Upper lobe of left lung (tissue), 6 donors: ENCODE measurements at regions not wholly inside any gene's neighbourhood (a gene's known extent, or its start where the extent isn't known, plus 50 kb on each side); places are given as distances from the start of the nearest gene placed in this dataset.

Experiments
- ATAC-seq, 2 donors: fragments of 200-7000 bp; cut with Tn5 transposase; one replicate each; pipeline ENCODE4 v1.9.1; 2022; ENCODE audit warnings: mild to moderate bottlenecking in 2 of 2, moderate library complexity in 2 of 2; ENCODE audit not compliant: low FRiP score in 2 of 2
- DNase-seq, 2 donors: peaks; one replicate each; pipeline ENCODE4 v3.0.0-alpha.2; 2019 to 2020
- H3K27ac ChIP-seq, 4 donors: fragments of 200-600 bp; sonication (generic); one replicate each; pipeline ENCODE4 v1.5.1; 2016 to 2019
- H3K27me3 ChIP-seq, 4 donors: fragments of 200-600 bp; sonication (generic); one replicate each; pipeline ENCODE4 v1.5.1; 2017 to 2019
- H3K36me3 ChIP-seq, 4 donors: fragments of 200-600 bp; sonication (generic); one replicate each; pipeline ENCODE4 v1.5.1; 2016 to 2019
- H3K4me1 ChIP-seq, 4 donors: fragments of 200-600 bp; sonication (generic); one replicate each; pipeline ENCODE4 v1.5.1; 2018 to 2019
- H3K4me3 ChIP-seq, 4 donors: fragments of 200-600 bp; sonication (generic); one replicate each; pipeline ENCODE4 v1.5.1; 2017 to 2019; ENCODE audit warnings: mild to moderate bottlenecking in 2 of 4, moderate library complexity in 1 of 4
- H3K9me3 ChIP-seq, 4 donors: fragments of 200-600 bp; sonication (generic); one replicate each; pipeline ENCODE4 v1.5.1; 2018 to 2019
- EP300 ChIP-seq, 4 donors: sonication (generic); formaldehyde crosslinking; IDR thresholded peaks; one replicate each; pipeline ENCODE4 v1.5.1; 2017; ENCODE audit warnings: antibody characterized with exemption in 4 of 4, control low read depth in 2 of 4
- POLR2A ChIP-seq, 4 donors: fragments of 450-650 bp; IDR thresholded peaks; one replicate each; pipeline ENCODE4 v1.5.1; 2016 to 2017; ENCODE audit warnings: antibody characterized with exemption in 4 of 4, mild to moderate bottlenecking in 2 of 4
- POLR2AphosphoS5 ChIP-seq, 2 donors: sonication (generic); formaldehyde crosslinking; IDR thresholded peaks; one replicate each; pipeline ENCODE4 v1.5.1; 2017; ENCODE audit warnings: antibody characterized with exemption in 2 of 2
- WGBS, 2 donors: methylation state at CpG; one replicate each; pipeline ENCODE4 v1.1.5; 2017 to 2018; 5-methylcytosine and 5-hydroxymethylcytosine counted together
- TF ChIP-seq, protein P1 (sequence below), 6 experiments: fragments of 450-650 bp in 4 of 6; fragments of 200-600 bp in 2 of 6; sonication (generic) in 2 of 6; IDR thresholded peaks; one replicate each; pipeline ENCODE4 v1.5.1; 2016 to 2019; ENCODE audit warnings: antibody characterized with exemption in 6 of 6
- donor health status: DM: no; HTN: no; CAD: no; lungs with moderate emphysema.
- donor health status: DM: no; HTN: yes; CAD: no; lungs with severe emphysema.

DNA sequence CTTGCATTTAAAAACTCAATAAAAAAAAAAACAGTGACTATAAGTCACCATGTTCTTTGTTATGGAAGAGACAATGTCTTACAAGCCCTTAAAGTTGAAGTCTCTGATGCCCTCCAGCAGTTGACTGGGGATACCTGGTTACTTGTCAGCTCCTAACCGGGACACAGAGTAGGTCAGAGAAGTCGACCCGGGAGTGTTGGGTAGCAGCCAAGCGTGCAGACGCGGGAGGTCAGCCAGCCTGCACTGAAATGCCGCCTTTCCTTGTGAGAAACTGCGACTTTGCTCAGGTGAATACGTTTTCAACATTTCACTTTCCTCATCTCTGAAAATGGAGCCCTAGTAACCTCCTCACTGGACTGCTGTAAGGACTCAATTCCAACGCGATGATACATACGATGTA, 81.8 kb downstream of the F11 start:
- no peak for ATAC-seq
- no peaks in the 10 kb centered on the region for H3K9me3 ChIP-seq
- no peaks in the 10 kb centered on the region for H3K27me3 ChIP-seq
- no peak overlapping the region for H3K27ac ChIP-seq
- TF ChIP-seq, protein P1, sequence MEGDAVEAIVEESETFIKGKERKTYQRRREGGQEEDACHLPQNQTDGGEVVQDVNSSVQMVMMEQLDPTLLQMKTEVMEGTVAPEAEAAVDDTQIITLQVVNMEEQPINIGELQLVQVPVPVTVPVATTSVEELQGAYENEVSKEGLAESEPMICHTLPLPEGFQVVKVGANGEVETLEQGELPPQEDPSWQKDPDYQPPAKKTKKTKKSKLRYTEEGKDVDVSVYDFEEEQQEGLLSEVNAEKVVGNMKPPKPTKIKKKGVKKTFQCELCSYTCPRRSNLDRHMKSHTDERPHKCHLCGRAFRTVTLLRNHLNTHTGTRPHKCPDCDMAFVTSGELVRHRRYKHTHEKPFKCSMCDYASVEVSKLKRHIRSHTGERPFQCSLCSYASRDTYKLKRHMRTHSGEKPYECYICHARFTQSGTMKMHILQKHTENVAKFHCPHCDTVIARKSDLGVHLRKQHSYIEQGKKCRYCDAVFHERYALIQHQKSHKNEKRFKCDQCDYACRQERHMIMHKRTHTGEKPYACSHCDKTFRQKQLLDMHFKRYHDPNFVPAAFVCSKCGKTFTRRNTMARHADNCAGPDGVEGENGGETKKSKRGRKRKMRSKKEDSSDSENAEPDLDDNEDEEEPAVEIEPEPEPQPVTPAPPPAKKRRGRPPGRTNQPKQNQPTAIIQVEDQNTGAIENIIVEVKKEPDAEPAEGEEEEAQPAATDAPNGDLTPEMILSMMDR (IDR thresholded peaks at IDR 0.05), result no peak
- TF ChIP-seq POLR2AphosphoS5 (IDR thresholded peaks at IDR 0.05) (no peak), EP300 (IDR thresholded peaks at IDR 0.05) (no peak), POLR2A (IDR thresholded peaks at IDR 0.05) (no peak)
- H3K4me1 ChIP-seq, result no peaks in the 10 kb centered on the region
- no peak overlapping the region for H3K4me3 ChIP-seq
- 54 to 70% methylated on average over 12 of the region's 12 CpGs for WGBS, 2 donors
- no peak for DNase-seq
- no peaks in the 10 kb centered on the region for H3K36me3 ChIP-seq

DNA sequence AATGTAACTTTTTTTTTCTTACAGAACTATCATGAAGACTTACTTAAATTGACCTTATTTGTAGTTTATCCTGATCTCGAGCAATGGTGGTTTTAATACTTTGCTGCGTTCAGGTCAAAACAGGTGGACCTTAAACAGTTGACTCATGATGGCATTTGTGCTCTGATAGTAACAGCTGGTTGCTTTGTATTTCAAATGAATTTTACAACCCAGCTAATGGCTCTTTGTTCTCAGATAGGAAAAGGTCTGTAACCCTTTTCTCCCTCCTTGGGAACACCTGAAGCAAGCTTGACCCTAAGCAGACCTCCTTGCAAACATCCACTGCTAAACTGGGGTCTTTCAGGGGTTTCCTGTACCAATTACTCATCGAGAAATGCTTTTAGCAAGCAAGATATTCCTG, 79.2 kb downstream of the F11 start:
- ATAC-seq (no peak), DNase-seq (no peak)
- Histone ChIP-seq H3K9me3 (no peaks in the 10 kb centered on the region), H3K27me3 (no peaks in the 10 kb centered on the region), H3K4me3 (no peak overlapping the region), H3K27ac (no peak overlapping the region), H3K4me1 (no peaks in the 10 kb centered on the region), H3K36me3 (no peaks in the 10 kb centered on the region)
- WGBS, 2 donors, result 42 to 65% methylated on average over 3 of the region's 3 CpGs
- TF ChIP-seq, protein P1 (IDR thresholded peaks at IDR 0.05), result no peak
- TF ChIP-seq POLR2A (IDR thresholded peaks at IDR 0.05) (no peak), EP300 (IDR thresholded peaks at IDR 0.05) (no peak), POLR2AphosphoS5 (IDR thresholded peaks at IDR 0.05) (no peak)

DNA sequence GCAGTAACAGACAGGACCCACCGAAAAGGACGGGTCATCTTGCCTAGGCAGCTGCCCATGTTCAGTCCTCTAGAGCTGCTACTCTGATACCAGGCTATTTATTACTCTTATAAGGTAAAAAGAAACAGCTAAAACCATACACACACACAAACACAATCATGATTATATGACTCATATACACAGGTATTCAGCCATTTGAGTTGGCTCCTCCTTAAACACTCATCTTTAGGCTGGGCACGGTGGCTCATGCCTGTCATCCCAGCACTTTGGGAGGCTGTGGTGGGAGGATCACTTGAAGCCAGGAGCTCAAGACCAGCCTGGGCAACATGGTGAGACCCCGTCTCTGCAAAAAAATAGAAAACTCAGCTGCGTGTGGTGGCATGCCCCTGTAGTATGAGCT, 76.6 kb downstream of the F11 start:
- H3K4me1 ChIP-seq, result no peaks in the 10 kb centered on the region
- H3K27ac ChIP-seq, result no peak overlapping the region
- no peak overlapping the region for H3K4me3 ChIP-seq
- DNase-seq (no peak), ATAC-seq (no peak)
- no peaks in the 10 kb centered on the region for H3K27me3 ChIP-seq
- no peaks in the 10 kb centered on the region for H3K36me3 ChIP-seq
- TF ChIP-seq POLR2A (IDR thresholded peaks at IDR 0.05), result no peak
- TF ChIP-seq EP300 (IDR thresholded peaks at IDR 0.05), result no peak
- TF ChIP-seq, protein P1 (IDR thresholded peaks at IDR 0.05), result no peak
- TF ChIP-seq POLR2AphosphoS5 (IDR thresholded peaks at IDR 0.05), result no peak
- WGBS, 2 donors, result 85 to 88% methylated on average over 4 to 5 of the region's 5 CpGs
- H3K9me3 ChIP-seq, result no peaks in the 10 kb centered on the region

DNA sequence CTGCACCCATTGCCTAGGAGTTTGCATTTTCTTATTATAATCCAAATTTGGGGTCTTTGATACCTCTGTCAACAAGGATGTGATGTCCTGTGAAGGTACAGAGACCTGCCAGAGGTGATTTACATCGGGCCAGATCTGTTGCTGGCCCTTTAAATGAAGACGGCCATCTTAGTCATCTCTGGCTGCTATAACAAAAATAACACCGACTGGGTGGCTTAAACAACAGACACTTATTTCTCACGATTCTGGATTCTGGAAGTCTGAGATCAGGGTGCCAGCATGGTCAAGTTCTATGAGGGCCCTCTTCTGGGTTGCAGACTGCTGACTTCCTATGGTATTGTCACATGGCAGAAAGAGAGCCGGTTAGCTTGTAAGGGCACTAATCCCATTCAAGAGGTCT, 75.7 kb downstream of the F11 start:
- Histone ChIP-seq H3K36me3 (no peaks in the 10 kb centered on the region), H3K27ac (no peak overlapping the region), H3K27me3 (no peaks in the 10 kb centered on the region), H3K9me3 (no peaks in the 10 kb centered on the region), H3K4me3 (no peak overlapping the region), H3K4me1 (no peaks in the 10 kb centered on the region)
- 87 to 92% methylated on average over 3 to 5 of the region's 5 CpGs for WGBS, 2 donors
- no peak for DNase-seq
- ATAC-seq, result no peak
- TF ChIP-seq, protein P1 (IDR thresholded peaks at IDR 0.05), result no peak
- TF ChIP-seq EP300 (IDR thresholded peaks at IDR 0.05) (no peak), POLR2A (IDR thresholded peaks at IDR 0.05) (no peak), POLR2AphosphoS5 (IDR thresholded peaks at IDR 0.05) (no peak)
